GM10266 (cell line): ENCODE measurements at regions not wholly inside any gene's neighbourhood (a gene's known extent, or its start where the extent isn't known, plus 50 kb on each side); places are given as distances from the start of the nearest gene placed in this dataset.

Source experiments
- DNase-seq: peaks from one replicate; pipeline ENCODE4 v3.0.0; 2012; ENCODE audit errors: extremely low spot score
- CTCF ChIP-seq: IDR thresholded peaks from 2 replicates; pipeline ENCODE4 v1.5.1; 2012; ENCODE audit warnings: mild to moderate bottlenecking, low read depth; ENCODE audit not compliant: control insufficient read depth, insufficient read depth; ENCODE audit errors: missing control alignments

- TF ChIP-seq CTCF = no peak
- no peak for DNase-seq
These were observed 161.1 kb downstream of the ZBTB18 start for GRCh38 chr1:244212219-244212618.

- TF ChIP-seq CTCF = no peak
- no peak for DNase-seq
These were observed 161.9 kb downstream of the ZBTB18 start for GRCh38 chr1:244212797-244213475.

- no peak for DNase-seq
- no peak for TF ChIP-seq CTCF
These were observed 163.2 kb downstream of the ZBTB18 start for GRCh38 chr1:244214009-244214967.

GRCh38 chr1:244216836-244217235 lies 165.8 kb downstream of the ZBTB18 start:
- no peak for TF ChIP-seq CTCF
- DNase-seq = no peak

GRCh38 chr1:244217711-244218110 lies 166.6 kb downstream of the ZBTB18 start:
- no peak for TF ChIP-seq CTCF
- DNase-seq = no peak

- no peak for DNase-seq
- no peak for TF ChIP-seq CTCF
These were observed 167.1 kb downstream of the ZBTB18 start for GRCh38 chr1:244218220-244218619.

- no peak for TF ChIP-seq CTCF
- DNase-seq = no peak
These were observed 168.1 kb downstream of the ZBTB18 start for GRCh38 chr1:244219149-244219548.
